Astrocyte of the spinal cord (primary cell): ENCODE measurements at regions not wholly inside any gene's neighbourhood (a gene's known extent, or its start where the extent isn't known, plus 50 kb on each side); places are given as distances from the start of the nearest gene placed in this dataset.
A peak's percentile ranks its signal among the peaks of the same experiment; 100 is the strongest.

Experiments
- DNase-seq: peaks from one replicate; pipeline ENCODE4 v3.0.0; 2011; ENCODE audit warnings: low read depth, low spot score
- H3K4me3 ChIP-seq: 2 replicates; pipeline ENCODE4 v1.5.1; 2011; ENCODE audit warnings: low read depth, mild to moderate bottlenecking, low read length, moderate library complexity
- CTCF ChIP-seq: IDR thresholded peaks from 2 replicates; pipeline ENCODE4 v1.5.1; 2012; ENCODE audit warnings: low read depth, mild to moderate bottlenecking, low read length, inconsistent platforms
- in situ Hi-C: cut with HindIII; loops from 2 replicates; pipeline ENCODE4 v1.10.0; 2017; ENCODE audit warnings: low sequenced_read_pairs

- DNase-seq: no peak
- TF ChIP-seq CTCF: no peak
- in situ Hi-C loops: no loop called here
- no peak overlapping the region for H3K4me3 ChIP-seq
Observed at GRCh38 chr15:69731581-69731980, 279.0 kb downstream of the RPLP1 start.

- H3K4me3 ChIP-seq: no peak overlapping the region
- no peak for TF ChIP-seq CTCF
- no peak for DNase-seq
- in situ Hi-C loops: no loop called here
Observed at GRCh38 chr15:69732133-69732532, 279.5 kb downstream of the RPLP1 start.

GRCh38 chr15:69734699-69735098, 282.1 kb downstream of the RPLP1 start:
- in situ Hi-C loops: no loop called here
- no peak overlapping the region for H3K4me3 ChIP-seq
- no peak for TF ChIP-seq CTCF
- no peak for DNase-seq

GRCh38 chr15:69735121-69735520, 282.5 kb downstream of the RPLP1 start:
- H3K4me3 ChIP-seq: no peak overlapping the region
- TF ChIP-seq CTCF: no peak
- peak; percentile 33 for DNase-seq
- in situ Hi-C loops: no loop called here

- H3K4me3 ChIP-seq: no peak overlapping the region
- in situ Hi-C loops: no loop called here
- TF ChIP-seq CTCF: no peak
- DNase-seq: no peak
Observed at GRCh38 chr15:69736161-69736560, 283.5 kb downstream of the RPLP1 start.

GRCh38 chr15:69737916-69738315, 285.3 kb downstream of the RPLP1 start:
- in situ Hi-C loops: no loop called here
- TF ChIP-seq CTCF: no peak
- DNase-seq: no peak
- no peak overlapping the region for H3K4me3 ChIP-seq

GRCh38 chr15:69740684-69741083, 288.1 kb downstream of the RPLP1 start:
- TF ChIP-seq CTCF: no peak
- DNase-seq: no peak
- in situ Hi-C loops: no loop called here
- no peak overlapping the region for H3K4me3 ChIP-seq
